Coronary artery (tissue), 2 donors: ENCODE measurements at regions not wholly inside any gene's neighbourhood (a gene's known extent, or its start where the extent isn't known, plus 50 kb on each side); places are given as distances from the start of the nearest gene placed in this dataset.

ENCODE experiments used
- DNase-seq: peaks from one replicate; pipeline ENCODE4 v3.0.0-alpha.2; 2017; ENCODE audit warnings: low spot score
- H3K27ac ChIP-seq, 2 donors: fragments of 200-600 bp; sonication (generic); one replicate each; pipeline ENCODE4 v1.5.1; 2016 to 2019
- H3K4me3 ChIP-seq: fragments of 200-600 bp; sonication (generic); 2 replicates; pipeline ENCODE4 v1.5.1; 2016; ENCODE audit warnings: mild to moderate bottlenecking, moderate library complexity
- CTCF ChIP-seq: fragments of 200-600 bp; sonication (generic); IDR thresholded peaks from one replicate; pipeline ENCODE4 v1.5.1; 2019; ENCODE audit warnings: antibody characterized with exemption

- H3K4me3 ChIP-seq: no peak overlapping the region
- no peak for TF ChIP-seq CTCF
- no peak overlapping the region for H3K27ac ChIP-seq
- no peak for DNase-seq
Observed at GRCh38 chr2:140033638-140034037, 1253.4 kb upstream of the NXPH2 start.

- no peak for DNase-seq
Observed at GRCh38 chr2:140027966-140028365, 1247.8 kb upstream of the NXPH2 start.

GRCh38 chr2:140027320-140027719, 1247.1 kb upstream of the NXPH2 start:
- no peak overlapping the region for H3K27ac ChIP-seq
- no peak for DNase-seq
- no peak overlapping the region for H3K4me3 ChIP-seq
- TF ChIP-seq CTCF: no peak

More at GRCh38 chr2:140027966-140028365, 1247.8 kb upstream of the NXPH2 start:
- H3K27ac ChIP-seq: no peak overlapping the region
- H3K4me3 ChIP-seq: no peak overlapping the region
- no peak for TF ChIP-seq CTCF

GRCh38 chr2:140023291-140023690, 1243.1 kb upstream of the NXPH2 start:
- no peak overlapping the region for H3K4me3 ChIP-seq
- no peak overlapping the region for H3K27ac ChIP-seq
- DNase-seq: no peak
- TF ChIP-seq CTCF: no peak

- TF ChIP-seq CTCF: no peak
- Histone ChIP-seq H3K27ac (no peak overlapping the region), H3K4me3 (no peak overlapping the region)
- no peak for DNase-seq
Observed at GRCh38 chr2:140018541-140018940, 1238.4 kb upstream of the NXPH2 start.

GRCh38 chr2:140014204-140014546, 1234.0 kb upstream of the NXPH2 start:
- DNase-seq: no peak
- Histone ChIP-seq H3K4me3 (no peak overlapping the region), H3K27ac (no peak overlapping the region)
- TF ChIP-seq CTCF: no peak

- no peak overlapping the region for H3K4me3 ChIP-seq
- DNase-seq: no peak
- no peak for TF ChIP-seq CTCF
- no peak overlapping the region for H3K27ac ChIP-seq
Observed at GRCh38 chr2:140013545-140014203, 1233.5 kb upstream of the NXPH2 start.
